ENCODE measurements at regions not wholly inside any gene's neighbourhood (a gene's known extent, or its start where the extent isn't known, plus 50 kb on each side); places are given as distances from the start of the nearest gene placed in this dataset.

DNA sequence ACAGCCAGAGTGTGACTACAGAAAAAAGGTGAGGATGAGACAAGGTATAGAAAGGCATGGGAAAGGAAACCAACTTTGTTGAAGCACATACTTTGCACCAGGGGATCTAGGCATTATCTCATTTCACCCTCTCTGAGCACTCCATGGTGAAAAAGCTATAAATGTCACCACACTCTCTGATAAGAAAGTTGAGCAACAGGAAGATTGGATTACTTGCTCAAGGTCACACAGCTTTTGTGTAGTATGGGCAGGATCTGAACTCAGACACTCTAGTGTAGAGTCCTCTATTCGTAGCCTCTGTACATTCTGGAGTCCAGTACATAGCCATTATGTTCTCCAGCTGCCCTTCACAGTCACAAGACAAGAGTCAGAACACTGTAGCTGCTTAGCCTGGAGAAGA lies 163.4 kb upstream of the SEMA6D start:
- Histone ChIP-seq H3K4me3 (replicated peaks in 1 of 3; ENCODE audit: insufficient read depth in 1 of 3, low read depth in 2 of 3, low read length in 3 of 3) (no peak overlapping the region), H4K20me1 (ENCODE audit: insufficient read depth, low read length) (no peaks in the 10 kb centered on the region), H2AFZ (ENCODE audit: low read length) (no peak overlapping the region), H3K9me3 (ENCODE audit: low read length) (peaks cover 86% of the 10 kb centered on the region), H3K36me3 (replicated peaks in 1 of 2; ENCODE audit: control insufficient read depth in 1 of 2, insufficient read depth in 2 of 2, low read length in 2 of 2) (no peaks in the 10 kb centered on the region), H3K79me2 (ENCODE audit: insufficient read depth, low read length) (no peaks in the 10 kb centered on the region), H3K4me2 (ENCODE audit: low read depth, low read length) (no peak overlapping the region), H3K27me3 (ENCODE audit: control insufficient read depth in 1 of 2, insufficient read depth in 2 of 2, low read length in 2 of 2) (no peaks in the 10 kb centered on the region), H3K4me1 (ENCODE audit: insufficient read depth, low read length) (no peaks in the 10 kb centered on the region), H3K27ac (ENCODE audit: extremely low read length, insufficient read depth, low read length) (no peak overlapping the region), H3K9ac (ENCODE audit: insufficient read depth, low read depth, low read length) (no peak overlapping the region)
- 8% methylated on average over 1 of the region's 1 CpG for WGBS (ENCODE audit: low lambda C conversion rate)
- intact Hi-C loops (cut with micrococcal nuclease; ENCODE audit: unreplicated experiment) (no loop called here), in situ Hi-C loops (cut with HindIII; ENCODE audit: extremely low pct_ligation_motif_present, low pct_unique_long_range_greater_than_20kb) (no loop called here)
- BruUV-seq (replicated peaks) = no TSS peak
- ChIA-PET CTCF (ENCODE audit: low intra/inter-chr PET ratio, low total read pairs) (no interaction called here), POLR2A (no interaction called here)
- no peak for FAIRE-seq
- no peak for ATAC-seq
- no peak for DNase-seq (ENCODE audit: low spot score)
- TF ChIP-seq, protein P1, sequence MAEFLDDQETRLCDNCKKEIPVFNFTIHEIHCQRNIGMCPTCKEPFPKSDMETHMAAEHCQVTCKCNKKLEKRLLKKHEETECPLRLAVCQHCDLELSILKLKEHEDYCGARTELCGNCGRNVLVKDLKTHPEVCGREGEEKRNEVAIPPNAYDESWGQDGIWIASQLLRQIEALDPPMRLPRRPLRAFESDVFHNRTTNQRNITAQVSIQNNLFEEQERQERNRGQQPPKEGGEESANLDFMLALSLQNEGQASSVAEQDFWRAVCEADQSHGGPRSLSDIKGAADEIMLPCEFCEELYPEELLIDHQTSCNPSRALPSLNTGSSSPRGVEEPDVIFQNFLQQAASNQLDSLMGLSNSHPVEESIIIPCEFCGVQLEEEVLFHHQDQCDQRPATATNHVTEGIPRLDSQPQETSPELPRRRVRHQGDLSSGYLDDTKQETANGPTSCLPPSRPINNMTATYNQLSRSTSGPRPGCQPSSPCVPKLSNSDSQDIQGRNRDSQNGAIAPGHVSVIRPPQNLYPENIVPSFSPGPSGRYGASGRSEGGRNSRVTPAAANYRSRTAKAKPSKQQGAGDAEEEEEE (CRISPR knock-in tag; IDR thresholded peaks at IDR 0.05; ENCODE audit: borderline replicate concordance) = no peak
- no peak for TF ChIP-seq ZNF644 (CRISPR knock-in tag; IDR thresholded peaks at IDR 0.05; ENCODE audit: low read depth)
- no peak for TF ChIP-seq TCF12 (IDR thresholded peaks at IDR 0.05)
- no peak for TF ChIP-seq TCF12 (CRISPR knock-in tag; IDR thresholded peaks at IDR 0.05)
- TF ChIP-seq, protein P2, sequence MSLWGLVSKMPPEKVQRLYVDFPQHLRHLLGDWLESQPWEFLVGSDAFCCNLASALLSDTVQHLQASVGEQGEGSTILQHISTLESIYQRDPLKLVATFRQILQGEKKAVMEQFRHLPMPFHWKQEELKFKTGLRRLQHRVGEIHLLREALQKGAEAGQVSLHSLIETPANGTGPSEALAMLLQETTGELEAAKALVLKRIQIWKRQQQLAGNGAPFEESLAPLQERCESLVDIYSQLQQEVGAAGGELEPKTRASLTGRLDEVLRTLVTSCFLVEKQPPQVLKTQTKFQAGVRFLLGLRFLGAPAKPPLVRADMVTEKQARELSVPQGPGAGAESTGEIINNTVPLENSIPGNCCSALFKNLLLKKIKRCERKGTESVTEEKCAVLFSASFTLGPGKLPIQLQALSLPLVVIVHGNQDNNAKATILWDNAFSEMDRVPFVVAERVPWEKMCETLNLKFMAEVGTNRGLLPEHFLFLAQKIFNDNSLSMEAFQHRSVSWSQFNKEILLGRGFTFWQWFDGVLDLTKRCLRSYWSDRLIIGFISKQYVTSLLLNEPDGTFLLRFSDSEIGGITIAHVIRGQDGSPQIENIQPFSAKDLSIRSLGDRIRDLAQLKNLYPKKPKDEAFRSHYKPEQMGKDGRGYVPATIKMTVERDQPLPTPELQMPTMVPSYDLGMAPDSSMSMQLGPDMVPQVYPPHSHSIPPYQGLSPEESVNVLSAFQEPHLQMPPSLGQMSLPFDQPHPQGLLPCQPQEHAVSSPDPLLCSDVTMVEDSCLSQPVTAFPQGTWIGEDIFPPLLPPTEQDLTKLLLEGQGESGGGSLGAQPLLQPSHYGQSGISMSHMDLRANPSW (CRISPR knock-in tag; IDR thresholded peaks at IDR 0.05; ENCODE audit: borderline replicate concordance) = no peak
- no peak for TF ChIP-seq HDAC1 (CRISPR knock-in tag; IDR thresholded peaks at IDR 0.05)
